Epithelial cell of proximal tubule (primary cell): ENCODE measurements at regions not wholly inside any gene's neighbourhood (a gene's known extent, or its start where the extent isn't known, plus 50 kb on each side); places are given as distances from the start of the nearest gene placed in this dataset.
A peak's percentile ranks its signal among the peaks of the same experiment; 100 is the strongest.

Experiments
- DNase-seq: peaks from one replicate; pipeline ENCODE4 v3.0.0-alpha.2; 2011; ENCODE audit warnings: low read depth
- H3K4me3 ChIP-seq: 2 replicates; pipeline ENCODE4 v1.5.1; 2011; ENCODE audit warnings: low read depth, mild to moderate bottlenecking, low read length
- CTCF ChIP-seq: conservative IDR thresholded peaks from 2 replicates; pipeline ENCODE4 v1.5.1; 2012; ENCODE audit warnings: low read depth, mild to moderate bottlenecking, low read length

- no peak for TF ChIP-seq CTCF
- no peak for DNase-seq
- no peak overlapping the region for H3K4me3 ChIP-seq
Measured at GRCh38 chr3:161156936-161157335, 51.8 kb upstream of the B3GALNT1 start.

GRCh38 chr3:161161603-161162002 lies 56.5 kb upstream of the B3GALNT1 start:
- DNase-seq = no peak
- no peak for TF ChIP-seq CTCF
- no peak overlapping the region for H3K4me3 ChIP-seq

- no peak overlapping the region for H3K4me3 ChIP-seq
- TF ChIP-seq CTCF = no peak
- DNase-seq = peak; percentile 98
Measured at GRCh38 chr3:161163297-161163696, 57.8 kb upstream of the NMD3 start.

GRCh38 chr3:161166051-161166450 lies 55.1 kb upstream of the NMD3 start:
- TF ChIP-seq CTCF = no peak
- no peak overlapping the region for H3K4me3 ChIP-seq
- no peak for DNase-seq

- DNase-seq = peak; percentile 73
- TF ChIP-seq CTCF = no peak
- H3K4me3 ChIP-seq = no peak overlapping the region
Measured at GRCh38 chr3:161171113-161171512, 50.0 kb upstream of the NMD3 start.
